Right lobe of liver (tissue), 4 donors: ENCODE measurements at regions not wholly inside any gene's neighbourhood (a gene's known extent, or its start where the extent isn't known, plus 50 kb on each side); places are given as distances from the start of the nearest gene placed in this dataset.

ENCODE experiments used
- POLR2A ChIP-seq: fragments of 450-650 bp; IDR thresholded peaks from one replicate; pipeline ENCODE4 v1.6.1; 2017; ENCODE audit warnings: antibody characterized with exemption, mild to moderate bottlenecking
- TF ChIP-seq, protein P1 (sequence below), 4 donors: fragments of 200-600 bp in 3 of 4; fragments of 450-650 bp in 1 of 4; IDR thresholded peaks; one replicate each; pipeline versions ENCODE4 v1.5.1 to v1.8.0; 2016 to 2022; ENCODE audit warnings: antibody characterized with exemption in 4 of 4, mild to moderate bottlenecking in 2 of 4
- donor health status: DM: no; HTN: no; CAD: no.
- donor health status: DM: no; HTN: no; CAD: no.
- donor health status: DM: no; HTN: yes; CAD: no.

DNA sequence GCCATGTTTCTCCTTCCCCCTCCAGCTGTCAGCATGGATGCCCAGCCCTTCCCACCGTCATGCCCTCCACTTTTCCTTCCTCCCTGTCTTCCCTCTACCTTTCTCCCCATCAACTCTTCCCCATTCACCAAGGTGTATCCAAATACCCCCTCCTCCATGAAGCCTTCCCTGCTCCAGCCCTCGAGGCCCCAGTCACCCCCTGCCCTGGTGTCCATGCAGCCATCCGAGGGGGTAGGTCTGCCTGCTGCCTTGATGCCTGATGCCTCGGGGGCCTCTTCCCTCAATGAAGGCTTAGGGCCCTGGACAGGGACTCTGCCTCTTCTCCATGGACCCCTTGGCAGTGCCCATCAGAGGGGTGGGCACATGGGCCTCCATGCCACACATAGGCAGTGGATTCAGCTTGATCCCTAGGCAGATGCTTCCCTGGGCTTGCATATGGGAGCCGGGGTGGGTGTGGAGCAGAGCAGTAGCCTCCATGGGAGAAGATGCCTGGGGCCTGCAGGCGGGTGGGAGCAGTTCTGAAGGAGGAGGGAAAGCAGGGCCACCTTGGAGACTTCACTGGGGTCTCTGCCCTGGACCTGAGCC lies 795.8 kb downstream of the BRD1 start:
- TF ChIP-seq, protein P1, sequence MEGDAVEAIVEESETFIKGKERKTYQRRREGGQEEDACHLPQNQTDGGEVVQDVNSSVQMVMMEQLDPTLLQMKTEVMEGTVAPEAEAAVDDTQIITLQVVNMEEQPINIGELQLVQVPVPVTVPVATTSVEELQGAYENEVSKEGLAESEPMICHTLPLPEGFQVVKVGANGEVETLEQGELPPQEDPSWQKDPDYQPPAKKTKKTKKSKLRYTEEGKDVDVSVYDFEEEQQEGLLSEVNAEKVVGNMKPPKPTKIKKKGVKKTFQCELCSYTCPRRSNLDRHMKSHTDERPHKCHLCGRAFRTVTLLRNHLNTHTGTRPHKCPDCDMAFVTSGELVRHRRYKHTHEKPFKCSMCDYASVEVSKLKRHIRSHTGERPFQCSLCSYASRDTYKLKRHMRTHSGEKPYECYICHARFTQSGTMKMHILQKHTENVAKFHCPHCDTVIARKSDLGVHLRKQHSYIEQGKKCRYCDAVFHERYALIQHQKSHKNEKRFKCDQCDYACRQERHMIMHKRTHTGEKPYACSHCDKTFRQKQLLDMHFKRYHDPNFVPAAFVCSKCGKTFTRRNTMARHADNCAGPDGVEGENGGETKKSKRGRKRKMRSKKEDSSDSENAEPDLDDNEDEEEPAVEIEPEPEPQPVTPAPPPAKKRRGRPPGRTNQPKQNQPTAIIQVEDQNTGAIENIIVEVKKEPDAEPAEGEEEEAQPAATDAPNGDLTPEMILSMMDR (IDR thresholded peaks at IDR 0.05) = no peak
- no peak for TF ChIP-seq POLR2A
